HCT116 (cell line): ENCODE measurements at regions not wholly inside any gene's neighbourhood (a gene's known extent, or its start where the extent isn't known, plus 50 kb on each side); places are given as distances from the start of the nearest gene placed in this dataset.

Source experiments
- ATAC-seq: fragments of 200-7000 bp; cut with Tn5 transposase; 2 replicates; pipeline ENCODE4 v1.9.1; 2020; ENCODE audit warnings: mild to moderate bottlenecking, moderate library complexity
- BruUV-seq: library from RNA; stranded (reverse); fragments of 400-500 nt; replicated peaks from 2 replicates; lab custom pipeline; 2021; lab: Mats Ljungman, UMichigan
- CTCF ChIA-PET: fragments of 300-600 bp; sonication (Branson Sonifier 250); formaldehyde crosslinking; loops from one replicate; lab custom pipeline; 2021; ENCODE audit warnings: antibody characterized with exemption; lab: Charles Lee
- POLR2A ChIA-PET: fragments of 300-600, 350-600 bp; sonication (Branson Sonifier 250); formaldehyde crosslinking; loops from one replicate; lab custom pipeline; 2021; ENCODE audit warnings: antibody characterized with exemption; lab: Charles Lee
- RAD21 ChIA-PET, 2 experiments: fragments of 300-600 bp; sonication (Branson Sonifier 250); formaldehyde crosslinking; loops; one replicate each; lab custom pipeline; 2023; ENCODE audit warnings: low total read pairs in 2 of 2; ENCODE audit not compliant: uncharacterized antibody in 2 of 2, unreplicated experiment in 2 of 2, low non-redundant PET in 1 of 2; lab: Charles Lee
- DNase-seq: peaks from one replicate; pipeline ENCODE4 v3.0.0-alpha.2; 2010; ENCODE audit warnings: low read depth, low spot score
- H2AFZ ChIP-seq: fragments of 200-600 bp; shearing (Covaris generic), sonication (generic); 2 replicates; pipeline ENCODE4 v1.6.1; 2017; ENCODE audit warnings: low read depth, mixed run types, mixed read lengths, antibody characterized with exemption, low read length; ENCODE audit not compliant: poor library complexity, severe bottlenecking
- H3K27ac ChIP-seq: 2 replicates; pipeline ENCODE4 v1.5.1; 2012; ENCODE audit warnings: low read depth, low read length
- H3K27me3 ChIP-seq: fragments of 200-600 bp; sonication (generic); 2 replicates; pipeline ENCODE4 v1.6.1; 2016; ENCODE audit warnings: mixed run types, low read length, mixed read lengths; ENCODE audit not compliant: insufficient read depth
- H3K36me3 ChIP-seq, 2 experiments: fragments of 200-500 bp in 1 of 2; fragments of 200-600 bp in 1 of 2; sonication (Bioruptor generic) in 1 of 2; sonication (generic) in 1 of 2; 2 replicates each; pipeline versions ENCODE4 v1.5.1 to v1.6.1; 2014 to 2016; ENCODE audit warnings: low read length in 2 of 2, inconsistent platforms in 1 of 2, mixed read lengths in 1 of 2, mixed run types in 1 of 2; ENCODE audit not compliant: insufficient read depth in 2 of 2, control insufficient read depth in 1 of 2
- H3K4me1 ChIP-seq, 2 experiments: fragments of 200-600 bp in 1 of 2; sonication (generic) in 1 of 2; 2 replicates each; pipeline versions ENCODE4 v1.5.1 to v1.6.1; 2012 to 2017; ENCODE audit warnings: low read length in 2 of 2, inconsistent platforms in 1 of 2, mild to moderate bottlenecking in 1 of 2, mixed read lengths in 1 of 2, mixed run types in 1 of 2, moderate library complexity in 1 of 2; ENCODE audit not compliant: insufficient read depth in 2 of 2, control insufficient read depth in 1 of 2
- H3K4me2 ChIP-seq: fragments of 200-600 bp; sonication (generic); 2 replicates; pipeline ENCODE4 v1.6.1; 2017; ENCODE audit warnings: mixed run types, low read length, mixed read lengths
- H3K4me3 ChIP-seq, 2 experiments: fragments of 200-600 bp in 1 of 2; sonication (generic) in 1 of 2; replicated peaks in 1 of 2; 2 replicates each; pipeline ENCODE4 v1.5.1; 2011 to 2016; ENCODE audit warnings: low read length in 2 of 2, control low read depth in 1 of 2, low read depth in 1 of 2, mild to moderate bottlenecking in 1 of 2, mixed read lengths in 1 of 2, mixed run types in 1 of 2
- H3K79me2 ChIP-seq: fragments of 200-600 bp; sonication (generic); 2 replicates; pipeline ENCODE4 v1.6.1; 2017; ENCODE audit warnings: mild to moderate bottlenecking, mixed run types, low read length, moderate library complexity, mixed read lengths; ENCODE audit not compliant: insufficient read depth
- H3K9ac ChIP-seq: fragments of 200-600 bp; sonication (generic); 2 replicates; pipeline ENCODE4 v1.6.1; 2016; ENCODE audit warnings: low read length, mixed read lengths
- H3K9me2 ChIP-seq: fragments of 200-600 bp; sonication (generic), shearing (Covaris generic); 2 replicates; pipeline ENCODE4 v1.6.1; 2017; ENCODE audit warnings: mixed run types, mild to moderate bottlenecking, moderate library complexity; ENCODE audit not compliant: insufficient read depth
- H3K9me3 ChIP-seq, 2 experiments: fragments of 200-500 bp in 1 of 2; fragments of 200-600 bp in 1 of 2; sonication (Bioruptor generic) in 1 of 2; sonication (generic) in 1 of 2; 2 replicates each; pipeline ENCODE4 v1.6.1; 2014 to 2017; ENCODE audit warnings: low read length in 2 of 2, mixed read lengths in 2 of 2, inconsistent platforms in 1 of 2, low read depth in 1 of 2, mild to moderate bottlenecking in 1 of 2, mixed run types in 1 of 2, moderate library complexity in 1 of 2; ENCODE audit not compliant: control insufficient read depth in 1 of 2, insufficient read depth in 1 of 2
- H4K20me1 ChIP-seq: fragments of 200-600 bp; sonication (generic), shearing (Covaris generic); 2 replicates; pipeline ENCODE4 v1.6.1; 2017; ENCODE audit warnings: mixed run types, mild to moderate bottlenecking, moderate library complexity; ENCODE audit not compliant: insufficient read depth
- ATF3 ChIP-seq: IDR thresholded peaks from 2 replicates; pipeline ENCODE4 v1.6.1; 2012
- CBX3 ChIP-seq: IDR thresholded peaks from 2 replicates; pipeline ENCODE4 v1.6.1; 2012; ENCODE audit warnings: low read depth
- CEBPB ChIP-seq: IDR thresholded peaks from 2 replicates; pipeline ENCODE4 v1.6.1; 2012; ENCODE audit warnings: low read depth
- EGR1 ChIP-seq: IDR thresholded peaks from 2 replicates; pipeline ENCODE4 v1.6.1; 2012; ENCODE audit warnings: low read depth
- EZH2 ChIP-seq: fragments of 200-600 bp; sonication (generic); IDR thresholded peaks from 2 replicates; pipeline ENCODE4 v1.6.1; 2017; ENCODE audit warnings: antibody characterized with exemption, mixed run types
- EZH2phosphoT487 ChIP-seq: fragments of 200-600 bp; IDR thresholded peaks from 2 replicates; pipeline ENCODE4 v1.6.1; 2018; ENCODE audit warnings: antibody characterized with exemption, borderline replicate concordance
- FOSL1 ChIP-seq: IDR thresholded peaks from 2 replicates; pipeline ENCODE4 v1.6.1; 2012; ENCODE audit warnings: low read depth
- MAX ChIP-seq: IDR thresholded peaks from 2 replicates; pipeline ENCODE4 v1.6.1; 2012
- POLR2A ChIP-seq: IDR thresholded peaks from 2 replicates; pipeline ENCODE4 v1.7.0; 2011; ENCODE audit warnings: borderline replicate concordance; ENCODE audit not compliant: insufficient read depth, insufficient read length; ENCODE audit errors: extremely low read depth
- POLR2AphosphoS5 ChIP-seq: IDR thresholded peaks from 2 replicates; pipeline ENCODE4 v1.6.1; 2011; ENCODE audit warnings: mild to moderate bottlenecking, low read depth, low read length, moderate library complexity
- RAD21 ChIP-seq: IDR thresholded peaks from 2 replicates; pipeline ENCODE4 v1.6.1; 2012; ENCODE audit warnings: low read depth, mild to moderate bottlenecking
- REST ChIP-seq: IDR thresholded peaks from 2 replicates; pipeline ENCODE4 v1.6.1; 2012; ENCODE audit warnings: low read depth
- SIN3A ChIP-seq: IDR thresholded peaks from 2 replicates; pipeline ENCODE4 v1.6.1; 2012; ENCODE audit warnings: low read depth
- SP1 ChIP-seq: IDR thresholded peaks from 2 replicates; pipeline ENCODE4 v1.6.1; 2012; ENCODE audit warnings: low read depth
- SRF ChIP-seq: IDR thresholded peaks from 2 replicates; pipeline ENCODE4 v1.6.1; 2012; ENCODE audit warnings: low read depth
- TCF7L2 ChIP-seq: IDR thresholded peaks from 2 replicates; pipeline ENCODE4 v1.7.0; 2011; ENCODE audit warnings: borderline replicate concordance, inconsistent platforms; ENCODE audit not compliant: insufficient read depth, insufficient read length; ENCODE audit errors: extremely low read depth
- YY1 ChIP-seq: IDR thresholded peaks from 2 replicates; pipeline ENCODE4 v1.6.1; 2011; ENCODE audit warnings: low read length, low read depth, moderate library complexity, mild to moderate bottlenecking; ENCODE audit not compliant: insufficient replicate concordance; ENCODE audit errors: extremely low read depth
- ZBTB33 ChIP-seq: IDR thresholded peaks from 2 replicates; pipeline ENCODE4 v1.6.1; 2011; ENCODE audit warnings: mild to moderate bottlenecking, low read length, moderate library complexity; ENCODE audit not compliant: insufficient replicate concordance; ENCODE audit errors: extremely low read depth
- ZFX ChIP-seq: fragments of 450-650 bp; IDR thresholded peaks from 2 replicates; pipeline ENCODE4 v1.6.1; 2017
- ZNF274 ChIP-seq: fragments of 200-500 bp; sonication (Bioruptor generic); IDR thresholded peaks from 2 replicates; pipeline ENCODE4 v1.6.1; 2014; ENCODE audit warnings: mild to moderate bottlenecking, low read depth, low read length, inconsistent platforms
- intact Hi-C: fragments of 100-400 bp; cut with micrococcal nuclease; formaldehyde crosslinking; loops from 2 replicates; pipeline ENCODE4 v1.10.0; 2022

- Histone ChIP-seq H3K27me3 (peaks cover 31% of the 10 kb centered on the region), H2AFZ (no peak overlapping the region), H3K79me2 (no peaks in the 10 kb centered on the region), H3K9me2 (no peaks in the 10 kb centered on the region), H3K9me3 (no peaks in the 10 kb centered on the region), H3K4me1 (no peaks in the 10 kb centered on the region), H3K9ac (no peak overlapping the region), H4K20me1 (no peaks in the 10 kb centered on the region), H3K36me3 (no peaks in the 10 kb centered on the region), H3K27ac (no peak overlapping the region), H3K4me2 (no peak overlapping the region), H3K4me3 (no peak overlapping the region)
- POLR2A ChIA-PET = no interaction called here
- TF ChIP-seq RAD21 (no peak), SIN3A (no peak), CBX3 (no peak), ZFX (no peak), EZH2phosphoT487 (no peak), MAX (no peak), ZNF274 (no peak), ZBTB33 (no peak), EZH2 (no peak), EGR1 (no peak), REST (no peak), FOSL1 (no peak), TCF7L2 (no peak), CEBPB (no peak), SP1 (no peak), ATF3 (no peak), POLR2AphosphoS5 (no peak), YY1 (no peak), SRF (no peak), POLR2A (no peak)
- no peak for ATAC-seq
- RAD21 ChIA-PET = no interaction called here
- intact Hi-C loops = no loop called here
- DNase-seq = no peak
- BruUV-seq = no TSS peak
- CTCF ChIA-PET = no interaction called here
Observed at GRCh38 chr5:167843881-167844572, 447.4 kb upstream of the WWC1 start.
